Common myeloid progenitor, CD34-positive (primary cell): ENCODE measurements at regions not wholly inside any gene's neighbourhood (a gene's known extent, or its start where the extent isn't known, plus 50 kb on each side); places are given as distances from the start of the nearest gene placed in this dataset.
A peak's percentile ranks its signal among the peaks of the same experiment; 100 is the strongest.

Experiments
- CTCF ChIA-PET: fragments of 350-600 bp; sonication (Branson Sonifier 250); formaldehyde crosslinking; loops from one replicate; lab custom pipeline; 2021; ENCODE audit warnings: antibody characterized with exemption; lab: Charles Lee
- POLR2A ChIA-PET: fragments of 350-600 bp; sonication (Branson Sonifier 250); formaldehyde crosslinking; loops from one replicate; lab custom pipeline; 2021; ENCODE audit warnings: antibody characterized with exemption; lab: Charles Lee
- DNase-seq, 3 donors: peaks; one replicate each; pipeline versions ENCODE4 v3.0.0 to v3.0.0-alpha.2; 2013
- H3K27ac ChIP-seq, 2 experiments: 1 replicate in 1 of 2; 2 replicates in 1 of 2; pipeline ENCODE4 v1.7.0; 2013; ENCODE audit warnings: inconsistent platforms in 2 of 2, low read length in 2 of 2, mild to moderate bottlenecking in 2 of 2, low read depth in 1 of 2, moderate library complexity in 1 of 2; ENCODE audit not compliant: severe bottlenecking in 2 of 2, insufficient read depth in 1 of 2, poor library complexity in 1 of 2
- H3K27me3 ChIP-seq, 5 experiments: replicated peaks in 2 of 5; 1 replicate in 3 of 5; 2 replicates in 2 of 5; pipeline versions ENCODE4 v1.6.1 to v1.7.0; 2013; ENCODE audit warnings: low read length in 4 of 5, mild to moderate bottlenecking in 2 of 5, moderate library complexity in 2 of 5, inconsistent platforms in 1 of 5; ENCODE audit not compliant: insufficient read depth in 5 of 5, control insufficient read depth in 4 of 5
- H3K36me3 ChIP-seq, 4 experiments: 1 replicate in 2 of 4; 2 replicates in 2 of 4; pipeline versions ENCODE4 v1.6.1 to v1.7.0; 2013; ENCODE audit warnings: low read length in 3 of 4, control low read depth in 1 of 4, mild to moderate bottlenecking in 1 of 4; ENCODE audit not compliant: control insufficient read depth in 4 of 4, insufficient read depth in 4 of 4
- H3K4me1 ChIP-seq, 4 experiments: 1 replicate in 3 of 4; 2 replicates in 1 of 4; pipeline versions ENCODE4 v1.6.1 to v1.7.1; 2013; ENCODE audit warnings: low read length in 3 of 4, mild to moderate bottlenecking in 3 of 4, control low read depth in 1 of 4, inconsistent platforms in 1 of 4, moderate library complexity in 1 of 4; ENCODE audit not compliant: control insufficient read depth in 4 of 4, insufficient read depth in 4 of 4; ENCODE audit errors: control extremely low read depth in 1 of 4
- H3K4me3 ChIP-seq, 7 experiments: 1 replicate in 4 of 7; 2 replicates in 3 of 7; pipeline versions ENCODE4 v1.5.1 to v1.7.0; 2013; ENCODE audit warnings: mild to moderate bottlenecking in 7 of 7, low read length in 6 of 7, moderate library complexity in 6 of 7, inconsistent platforms in 2 of 7, low read depth in 2 of 7, control low read depth in 1 of 7; ENCODE audit not compliant: insufficient read depth in 4 of 7, control insufficient read depth in 1 of 7; ENCODE audit errors: extremely low read depth in 1 of 7
- H3K9me3 ChIP-seq, 5 experiments: 1 replicate in 4 of 5; 2 replicates in 1 of 5; pipeline versions ENCODE4 v1.6.1 to v1.7.1; 2013; ENCODE audit warnings: low read length in 4 of 5, mild to moderate bottlenecking in 2 of 5, inconsistent platforms in 1 of 5, low read depth in 1 of 5, moderate library complexity in 1 of 5; ENCODE audit not compliant: control insufficient read depth in 4 of 5, insufficient read depth in 2 of 5; ENCODE audit errors: control extremely low read depth in 1 of 5
- WGBS: methylation state at CpG from one replicate; pipeline ENCODE4 v1.1.5; 2013; ENCODE audit not compliant: insufficient coverage; 5-methylcytosine and 5-hydroxymethylcytosine counted together

DNA sequence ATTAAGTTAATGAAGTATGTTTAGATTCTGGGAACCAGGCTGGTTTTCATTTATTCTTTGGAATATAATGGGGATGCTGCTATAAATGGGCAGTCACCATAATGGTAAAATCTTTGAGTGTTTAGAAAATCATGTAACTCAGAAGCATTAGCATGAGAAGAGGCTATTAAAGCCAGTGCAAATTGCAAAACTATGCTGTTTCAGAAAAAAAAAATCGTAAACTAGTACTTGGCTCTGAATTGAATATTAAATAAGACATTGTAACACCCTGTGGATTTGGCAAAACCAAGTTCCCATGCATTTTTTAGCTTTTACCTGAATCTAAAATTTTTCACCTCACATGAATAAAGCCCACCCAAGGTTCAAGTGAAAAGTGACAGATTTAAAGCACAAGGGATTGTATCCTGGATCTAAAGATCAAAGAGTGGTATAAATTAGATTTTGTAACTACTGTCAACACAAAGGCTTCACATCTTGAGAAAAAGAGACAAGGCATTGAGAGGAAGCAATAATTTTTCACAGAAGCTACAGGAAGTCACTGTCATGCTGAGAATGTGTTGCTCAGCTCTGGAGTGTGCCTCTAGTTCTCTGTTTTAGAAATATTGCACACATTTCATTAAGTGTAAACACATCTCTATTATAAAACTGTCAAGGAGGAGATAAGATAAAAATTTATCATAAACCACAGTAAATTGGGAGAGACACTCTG lies 142.2 kb downstream of the ABCA8 start:
- peak overlapping the region in 1 of 2 experiments; percentile 53 for H3K27ac ChIP-seq
- peak; percentile 4 to 73 (median 56) for DNase-seq
- H3K4me3 ChIP-seq, result peak overlapping the region in 1 of 7 experiments; percentile 2
- H3K27me3 ChIP-seq, result no peaks in the 10 kb centered on the region
- CTCF ChIA-PET, result interaction anchor here (0.6 kb wide), 1 partner anchor 851 kb away, joined by 3 read pairs; no protein-coding TSS in a partner anchor
- POLR2A ChIA-PET, result no interaction called here
- H3K36me3 ChIP-seq, result no peaks in the 10 kb centered on the region
- peaks cover 9 to 22% (median 14%) of the 10 kb centered on the region in 4 experiments for H3K4me1 ChIP-seq
- no CpG with 5 or more reads among the region's 1 CpG for WGBS
- H3K9me3 ChIP-seq, result peaks cover 0 to 7% (median 2%) of the 10 kb centered on the region in 5 experiments

DNA sequence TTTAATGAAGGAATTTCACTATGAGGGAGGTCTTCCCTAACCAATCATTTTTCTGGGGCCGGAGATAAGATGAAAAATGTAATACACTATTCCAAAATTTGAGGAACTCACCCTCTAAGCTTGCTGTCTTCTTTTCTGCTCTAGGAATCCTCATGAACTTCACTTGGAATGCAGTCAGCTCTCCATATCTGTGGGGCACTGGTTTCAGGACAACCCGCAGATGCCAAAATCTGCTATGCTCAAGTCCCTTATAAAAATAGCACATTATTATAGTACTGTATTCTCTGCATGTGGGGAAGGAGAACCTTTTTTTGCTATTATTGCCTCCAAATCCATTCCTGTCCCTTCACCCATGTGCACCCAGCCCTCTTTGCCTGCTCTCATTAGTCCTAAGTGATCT lies 146.0 kb downstream of the ABCA8 start:
- CTCF ChIA-PET, result interaction anchor here (1.0 to 1.4 kb wide), 2 partner anchors 14 to 422 kb away, joined by 3 read pairs; no protein-coding TSS in a partner anchor
- H3K4me1 ChIP-seq, result peaks cover 9 to 15% (median 12%) of the 10 kb centered on the region in 4 experiments
- WGBS, result no CpG with 5 or more reads among the region's 2 CpGs

DNA sequence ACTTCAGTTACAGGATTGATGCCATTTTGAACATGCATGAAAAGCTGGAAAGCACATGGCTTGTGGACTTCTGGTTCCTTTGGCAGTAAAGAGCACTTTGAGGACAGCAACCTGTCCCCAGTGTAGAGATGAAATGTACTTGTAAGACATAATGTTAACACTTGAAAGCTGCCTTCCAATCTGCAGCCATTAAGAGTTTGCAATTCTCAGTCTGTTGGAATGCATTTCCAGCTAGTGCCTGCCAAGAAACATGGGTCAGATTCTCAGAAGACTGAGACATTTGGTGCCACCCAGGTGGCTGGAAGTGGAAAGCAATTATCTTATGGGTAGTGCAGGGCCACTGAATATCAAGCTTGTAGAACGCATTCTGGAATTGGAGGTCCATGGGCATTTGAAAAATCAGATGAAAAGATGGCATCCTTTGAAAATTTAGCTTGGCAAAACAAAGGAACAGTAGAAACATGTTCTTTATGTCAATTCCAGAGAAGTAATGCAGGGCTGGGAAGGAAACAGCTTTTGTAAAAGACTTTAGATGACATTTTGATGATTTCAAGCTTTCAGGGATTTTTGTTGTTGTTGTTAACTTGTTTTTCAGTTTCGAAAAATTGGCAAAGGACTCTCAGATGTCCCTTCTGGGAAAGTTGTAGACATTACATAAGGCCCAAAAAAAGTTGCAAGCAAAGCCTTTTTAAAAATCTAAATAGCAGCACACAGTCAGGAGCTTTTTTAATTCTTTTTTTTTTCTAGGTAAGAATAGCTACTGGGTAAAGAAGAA lies 147.0 kb downstream of the ABCA8 start:
- no peak for DNase-seq
- Histone ChIP-seq H3K27ac (no peak overlapping the region), H3K9me3 (peaks cover 0 to 7% (median 3%) of the 10 kb centered on the region in 5 experiments), H3K4me3 (no peak overlapping the region), H3K27me3 (no peaks in the 10 kb centered on the region), H3K4me1 (peaks cover 3 to 8% (median 7%) of the 10 kb centered on the region in 4 experiments), H3K36me3 (no peaks in the 10 kb centered on the region)
- CTCF ChIA-PET, result interaction anchor here (1.0 to 1.4 kb wide), 2 partner anchors 13 to 423 kb away, joined by 3 read pairs; no protein-coding TSS in a partner anchor
- 97% methylated on average over 2 of the region's 2 CpGs for WGBS
- POLR2A ChIA-PET, result interaction anchor here (0.6 kb wide), 1 partner anchor 303 kb away, joined by 3 read pairs; no protein-coding TSS in a partner anchor

More for the DNA sequence above, 146.0 kb downstream of the ABCA8 start:
- Histone ChIP-seq H3K4me3 (no peak overlapping the region), H3K27me3 (no peaks in the 10 kb centered on the region), H3K27ac (no peak overlapping the region), H3K36me3 (no peaks in the 10 kb centered on the region), H3K9me3 (peaks cover 0 to 7% (median 3%) of the 10 kb centered on the region in 5 experiments)
- POLR2A ChIA-PET, result interaction anchor here (0.6 kb wide), 1 partner anchor 304 kb away, joined by 3 read pairs; no protein-coding TSS in a partner anchor
- DNase-seq, result no peak

DNA sequence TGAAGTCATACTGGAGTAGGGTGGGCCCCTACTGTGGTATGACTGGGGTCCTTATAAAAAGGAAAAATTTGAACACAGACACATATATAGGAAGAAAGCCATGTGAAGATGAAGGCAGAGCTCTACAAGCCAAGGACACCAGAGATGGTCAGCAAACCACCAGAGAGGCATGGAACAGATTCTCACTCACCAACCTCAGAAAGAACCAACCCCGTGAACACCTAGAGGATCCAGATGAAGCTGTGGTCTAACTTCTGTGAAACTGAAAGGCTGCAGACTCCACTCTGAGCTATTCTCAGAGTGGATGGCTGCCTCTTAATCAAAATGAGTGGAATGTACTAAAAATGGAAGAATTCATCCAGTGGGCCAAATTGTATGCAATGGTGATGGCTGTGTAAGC lies 149.6 kb downstream of the ABCA8 start:
- Histone ChIP-seq H3K4me1 (no peaks in the 10 kb centered on the region), H3K27ac (no peak overlapping the region), H3K36me3 (no peaks in the 10 kb centered on the region), H3K27me3 (no peaks in the 10 kb centered on the region), H3K9me3 (peaks cover 0 to 3% (median 0%) of the 10 kb centered on the region in 5 experiments), H3K4me3 (no peak overlapping the region)
- POLR2A ChIA-PET, result no interaction called here
- CTCF ChIA-PET, result interaction anchor here (1.0 kb wide), 1 partner anchor 11 kb away, joined by 3 read pairs; no protein-coding TSS in a partner anchor
- no peak for DNase-seq
- 100% methylated on average over 1 of the region's 1 CpG for WGBS

GRCh38 chr17:68804777-68805520 lies 150.2 kb downstream of the ABCA8 start:
- no peaks in the 10 kb centered on the region for H3K36me3 ChIP-seq
- no peak overlapping the region for H3K4me3 ChIP-seq
- H3K4me1 ChIP-seq, result no peaks in the 10 kb centered on the region
- H3K27me3 ChIP-seq, result no peaks in the 10 kb centered on the region
- peaks cover 0 to 3% (median 0%) of the 10 kb centered on the region in 5 experiments for H3K9me3 ChIP-seq
- H3K27ac ChIP-seq, result no peak overlapping the region
- ChIA-PET POLR2A (no interaction called here), CTCF (interaction anchor here (1.0 kb wide), 1 partner anchor 11 kb away, joined by 3 read pairs; no protein-coding TSS in a partner anchor)
- DNase-seq, result no peak
- no CpG with 5 or more reads among the region's 1 CpG for WGBS

GRCh38 chr17:68803164-68803929 lies 151.8 kb downstream of the ABCA8 start:
- ChIA-PET CTCF (no interaction called here), POLR2A (no interaction called here)
- H3K27ac ChIP-seq, result no peak overlapping the region
- H3K27me3 ChIP-seq, result no peaks in the 10 kb centered on the region
- WGBS, result 90% methylated on average over 2 of the region's 4 CpGs
- H3K4me1 ChIP-seq, result no peaks in the 10 kb centered on the region
- H3K9me3 ChIP-seq, result peaks cover 0 to 3% (median 0%) of the 10 kb centered on the region in 5 experiments
- no peak overlapping the region for H3K4me3 ChIP-seq
- DNase-seq, result peak in 2 of 3 donors; percentile 6 to 29
- no peaks in the 10 kb centered on the region for H3K36me3 ChIP-seq
